AG09319 (cell line): ENCODE measurements at regions not wholly inside any gene's neighbourhood (a gene's known extent, or its start where the extent isn't known, plus 50 kb on each side); places are given as distances from the start of the nearest gene placed in this dataset.
"Not testable (repeated sequence)": the region's sequence is repeated elsewhere in the genome, so short reads cannot be mapped to it uniquely, and the experiment has no call there.

Experiments
- DNase-seq: peaks from one replicate; pipeline ENCODE4 v3.0.0-alpha.2; 2010; ENCODE audit warnings: low read depth; ENCODE audit errors: extremely low read depth
- TF ChIP-seq, protein P1 (sequence below): IDR thresholded peaks from 2 replicates; pipeline ENCODE4 v1.5.1; 2011; ENCODE audit warnings: low read depth, mild to moderate bottlenecking, inconsistent platforms, low read length, moderate library complexity

DNA sequence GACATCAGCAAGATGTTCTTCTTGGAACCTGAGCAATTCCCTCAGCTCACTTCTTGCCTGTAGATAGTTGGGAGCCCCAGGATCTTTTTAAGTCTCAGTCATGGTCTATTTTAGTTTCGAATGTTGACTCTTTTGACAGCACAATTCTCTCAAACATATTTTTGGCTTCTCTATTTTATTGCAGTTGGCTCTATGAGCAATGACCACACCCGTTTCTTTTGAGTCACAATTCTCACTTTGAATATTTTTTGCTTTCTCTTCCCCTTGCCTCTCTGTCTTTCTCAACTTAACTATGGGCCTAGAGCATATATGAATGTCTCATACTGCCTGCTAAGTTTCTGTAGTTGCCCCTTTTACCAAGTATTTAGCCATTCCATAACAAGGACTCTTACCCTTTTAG is 222.8 kb downstream of the PTN start:
- DNase-seq: no peak

GRCh38 chr7:137110535-137110934 is 233.0 kb downstream of the PTN start:
- TF ChIP-seq, protein P1, sequence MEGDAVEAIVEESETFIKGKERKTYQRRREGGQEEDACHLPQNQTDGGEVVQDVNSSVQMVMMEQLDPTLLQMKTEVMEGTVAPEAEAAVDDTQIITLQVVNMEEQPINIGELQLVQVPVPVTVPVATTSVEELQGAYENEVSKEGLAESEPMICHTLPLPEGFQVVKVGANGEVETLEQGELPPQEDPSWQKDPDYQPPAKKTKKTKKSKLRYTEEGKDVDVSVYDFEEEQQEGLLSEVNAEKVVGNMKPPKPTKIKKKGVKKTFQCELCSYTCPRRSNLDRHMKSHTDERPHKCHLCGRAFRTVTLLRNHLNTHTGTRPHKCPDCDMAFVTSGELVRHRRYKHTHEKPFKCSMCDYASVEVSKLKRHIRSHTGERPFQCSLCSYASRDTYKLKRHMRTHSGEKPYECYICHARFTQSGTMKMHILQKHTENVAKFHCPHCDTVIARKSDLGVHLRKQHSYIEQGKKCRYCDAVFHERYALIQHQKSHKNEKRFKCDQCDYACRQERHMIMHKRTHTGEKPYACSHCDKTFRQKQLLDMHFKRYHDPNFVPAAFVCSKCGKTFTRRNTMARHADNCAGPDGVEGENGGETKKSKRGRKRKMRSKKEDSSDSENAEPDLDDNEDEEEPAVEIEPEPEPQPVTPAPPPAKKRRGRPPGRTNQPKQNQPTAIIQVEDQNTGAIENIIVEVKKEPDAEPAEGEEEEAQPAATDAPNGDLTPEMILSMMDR: no peak
- DNase-seq: no peak

More for the DNA sequence above, 222.8 kb downstream of the PTN start:
- TF ChIP-seq, protein P1: no peak

GRCh38 chr7:137110091-137110509 is 233.4 kb downstream of the PTN start:
- TF ChIP-seq, protein P1: no peak; the same call in none of the 2 replicates
- no peak for DNase-seq

- DNase-seq: not testable (repeated sequence)
Measured at GRCh38 chr7:137107802-137108201, 235.7 kb downstream of the PTN start.

DNA sequence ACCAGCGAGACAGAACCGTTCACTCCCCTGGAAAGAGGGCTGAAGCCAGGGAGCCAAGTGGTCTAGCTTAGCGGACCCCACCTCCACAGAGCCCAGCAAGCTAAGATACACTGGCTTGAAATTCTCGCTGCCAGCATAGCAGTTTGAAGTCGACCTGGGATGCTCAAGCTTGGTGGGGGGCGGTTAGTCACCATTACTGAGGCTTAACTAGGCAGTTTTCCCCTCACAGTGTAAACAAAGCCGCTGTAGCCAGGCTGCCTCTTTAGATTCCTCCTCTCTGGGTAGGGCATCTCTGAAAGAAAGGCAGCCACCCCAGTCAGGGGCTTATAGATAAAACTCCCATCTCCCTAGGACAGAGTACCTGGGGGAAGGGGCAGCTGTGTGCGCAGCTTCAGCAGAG is 235.1 kb downstream of the CHRM2 start:
- DNase-seq: not testable (repeated sequence)

DNA sequence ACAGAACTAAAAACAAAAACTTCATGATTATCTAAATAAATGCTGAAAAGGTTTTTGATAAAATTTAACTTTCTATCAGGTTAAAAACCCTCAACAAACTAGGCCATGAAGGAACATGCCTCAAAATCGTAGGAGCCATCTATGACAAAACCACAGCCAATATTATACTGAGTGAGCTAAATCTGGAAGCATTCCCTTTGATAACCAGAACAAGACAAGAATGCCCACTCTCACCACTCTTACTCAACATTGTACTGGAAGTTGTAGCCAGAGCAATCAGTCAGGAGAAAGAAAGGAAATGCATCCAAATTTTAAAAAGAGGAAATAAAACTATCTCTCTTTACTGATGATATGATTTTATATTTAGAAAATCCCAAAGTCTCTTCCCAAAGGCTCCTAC is 228.7 kb downstream of the CHRM2 start:
- DNase-seq: no peak
- TF ChIP-seq, protein P1: no peak

GRCh38 chr7:137096607-137097006 is 228.2 kb downstream of the CHRM2 start:
- DNase-seq: no peak
- TF ChIP-seq, protein P1: no peak

- TF ChIP-seq, protein P1: no peak
- DNase-seq: no peak
Measured at GRCh38 chr7:137093198-137093597, 224.7 kb downstream of the CHRM2 start.
